Muscle of back (tissue), 3 donors: ENCODE measurements at regions not wholly inside any gene's neighbourhood (a gene's known extent, or its start where the extent isn't known, plus 50 kb on each side); places are given as distances from the start of the nearest gene placed in this dataset.
"Not testable (repeated sequence)": the region's sequence is repeated elsewhere in the genome, so short reads cannot be mapped to it uniquely, and the experiment has no call there.

ENCODE experiments used
- DNase-seq, 3 donors: peaks; one replicate each; pipeline versions ENCODE4 v3.0.0 to v3.0.0-alpha.2; 2013

GRCh38 chr20:29319725-29320124 lies 1937.7 kb upstream of the DEFB115 start:
- no peak for DNase-seq

- DNase-seq = not testable (repeated sequence)
These were observed 1937.1 kb upstream of the DEFB115 start for GRCh38 chr20:29320216-29320949.

GRCh38 chr20:29323631-29324515 lies 1933.6 kb upstream of the DEFB115 start:
- DNase-seq = not testable (repeated sequence)

GRCh38 chr20:29324516-29325303 lies 1932.8 kb upstream of the DEFB115 start:
- DNase-seq = not testable (repeated sequence)

GRCh38 chr20:29325304-29325640 lies 1932.2 kb upstream of the DEFB115 start:
- no peak for DNase-seq

GRCh38 chr20:29325781-29326180 lies 1931.7 kb upstream of the DEFB115 start:
- not testable (repeated sequence) for DNase-seq

- no peak for DNase-seq
These were observed 1930.9 kb upstream of the DEFB115 start for GRCh38 chr20:29326376-29327070.

GRCh38 chr20:29327600-29328420 lies 1929.7 kb upstream of the DEFB115 start:
- not testable (repeated sequence) for DNase-seq

- DNase-seq = not testable (repeated sequence)
These were observed 1926.9 kb upstream of the DEFB115 start for GRCh38 chr20:29330429-29331115.

- DNase-seq = no peak
These were observed 1907.6 kb upstream of the DEFB115 start for GRCh38 chr20:29349836-29350235.

- DNase-seq = not testable (repeated sequence)
These were observed 1881.5 kb upstream of the DEFB115 start for GRCh38 chr20:29375937-29376336.

- not testable (repeated sequence) for DNase-seq
These were observed 1864.6 kb upstream of the DEFB115 start for GRCh38 chr20:29392853-29393252.

- DNase-seq = no peak
These were observed 1849.3 kb upstream of the DEFB115 start for GRCh38 chr20:29408034-29408695.

GRCh38 chr20:29408707-29409106 lies 1848.8 kb upstream of the DEFB115 start:
- not testable (repeated sequence) for DNase-seq

- DNase-seq = not testable (repeated sequence)
These were observed 1848.2 kb upstream of the DEFB115 start for GRCh38 chr20:29409160-29409689.

- DNase-seq = no peak
These were observed 1847.3 kb upstream of the DEFB115 start for GRCh38 chr20:29409833-29410805.

GRCh38 chr20:29410806-29411457 lies 1846.5 kb upstream of the DEFB115 start:
- DNase-seq = no peak
